HEK293 (cell line): ENCODE measurements at regions not wholly inside any gene's neighbourhood (a gene's known extent, or its start where the extent isn't known, plus 50 kb on each side); places are given as distances from the start of the nearest gene placed in this dataset.
A peak's percentile ranks its signal among the peaks of the same experiment; 100 is the strongest.

ENCODE experiments used
- CTCF ChIA-PET: fragments of 350-600 bp; formaldehyde crosslinking; extraction: SDS; loops from one replicate; lab custom pipeline; 2021; ENCODE audit warnings: antibody characterized with exemption; lab: Yijun Ruan, JAX
- POLR2A ChIA-PET: fragments of 300-600 bp; formaldehyde crosslinking; extraction: SDS; loops from one replicate; lab custom pipeline; 2020; ENCODE audit warnings: antibody characterized with exemption, inconsistent platforms; lab: Yijun Ruan, JAX
- H3K27ac ChIP-seq: fragments of 200-500 bp; sonication (Bioruptor generic); 2 replicates; pipeline ENCODE4 v1.5.1; 2014; ENCODE audit warnings: low read depth, low read length, control low read depth, inconsistent platforms; ENCODE audit errors: extremely low read depth
- H3K36me3 ChIP-seq, 2 experiments: fragments of 200-500 bp in 1 of 2; sonication (Bioruptor generic) in 1 of 2; 1 replicate in 1 of 2; 2 replicates in 1 of 2; pipeline ENCODE4 v1.5.1; 2014 to 2017; ENCODE audit warnings: inconsistent platforms in 2 of 2, low read length in 2 of 2; ENCODE audit not compliant: control insufficient read depth in 2 of 2, insufficient read depth in 1 of 2
- H3K4me1 ChIP-seq: fragments of 200-500 bp; sonication (Bioruptor generic); 2 replicates; pipeline ENCODE4 v1.5.1; 2014; ENCODE audit warnings: mild to moderate bottlenecking, low read length, inconsistent platforms; ENCODE audit not compliant: control insufficient read depth, insufficient read depth
- H3K4me3 ChIP-seq: 2 replicates; pipeline ENCODE4 v1.5.1; 2011; ENCODE audit warnings: low read depth, mild to moderate bottlenecking, control low read depth, low read length, moderate library complexity
- H3K9me3 ChIP-seq: fragments of 200-500 bp; sonication (Bioruptor generic); 2 replicates; pipeline ENCODE4 v1.5.1; 2014; ENCODE audit warnings: low read depth, low read length, inconsistent platforms; ENCODE audit not compliant: control insufficient read depth, insufficient read depth
- GLIS1 ChIP-seq: fragments of 450-650 bp; formaldehyde crosslinking; IDR thresholded peaks from 2 replicates; pipeline ENCODE4 v1.5.1; 2016; ENCODE audit warnings: missing biosample characterization, missing genetic modification characterization
- IKZF3 ChIP-seq: fragments of 450-650 bp; IDR thresholded peaks from 2 replicates; pipeline ENCODE4 v1.5.0; 2018; ENCODE audit warnings: missing biosample characterization, mild to moderate bottlenecking, missing genetic modification characterization, moderate library complexity
- SP7 ChIP-seq: fragments of 450-650 bp; formaldehyde crosslinking; IDR thresholded peaks from 2 replicates; pipeline ENCODE4 v1.5.1; 2016; ENCODE audit warnings: missing biosample characterization, missing genetic modification characterization
- WT1 ChIP-seq: fragments of 450-650 bp; formaldehyde crosslinking; IDR thresholded peaks from 2 replicates; pipeline ENCODE4 v1.5.1; 2016; ENCODE audit warnings: missing biosample characterization, missing genetic modification characterization
- YY2 ChIP-seq: fragments of 450-650 bp; formaldehyde crosslinking; IDR thresholded peaks from 2 replicates; pipeline ENCODE4 v1.5.1; 2016; ENCODE audit warnings: missing biosample characterization, missing genetic modification characterization
- ZBTB8A ChIP-seq: fragments of 450-650 bp; formaldehyde crosslinking; IDR thresholded peaks from 2 replicates; pipeline ENCODE4 v1.5.1; 2016; ENCODE audit warnings: missing biosample characterization, missing genetic modification characterization
- ZIC2 ChIP-seq: fragments of 450-650 bp; formaldehyde crosslinking; IDR thresholded peaks from 2 replicates; pipeline ENCODE4 v1.5.1; 2016; ENCODE audit warnings: missing biosample characterization, missing genetic modification characterization
- ZNF121 ChIP-seq: fragments of 450-650 bp; formaldehyde crosslinking; IDR thresholded peaks from 2 replicates; pipeline ENCODE4 v1.5.1; 2016; ENCODE audit warnings: missing biosample characterization, missing genetic modification characterization
- ZNF239 ChIP-seq: fragments of 450-650 bp; formaldehyde crosslinking; IDR thresholded peaks from 2 replicates; pipeline ENCODE4 v1.5.1; 2016; ENCODE audit warnings: missing biosample characterization, missing genetic modification characterization
- ZNF341 ChIP-seq: fragments of 450-650 bp; formaldehyde crosslinking; IDR thresholded peaks from 2 replicates; pipeline ENCODE4; 2016; ENCODE audit warnings: low read depth, missing biosample characterization, missing genetic modification characterization
- ZNF426 ChIP-seq: fragments of 450-650 bp; formaldehyde crosslinking; IDR thresholded peaks from 2 replicates; pipeline ENCODE4 v1.5.1; 2017; ENCODE audit warnings: missing biosample characterization, missing genetic modification characterization, mild to moderate bottlenecking, inconsistent platforms, moderate library complexity
- ZNF514 ChIP-seq: fragments of 450-650 bp; formaldehyde crosslinking; IDR thresholded peaks from 2 replicates; pipeline ENCODE4 v1.5.1; 2016; ENCODE audit warnings: missing biosample characterization, missing genetic modification characterization
- ZNF626 ChIP-seq: fragments of 450-650 bp; sonication (Bioruptor Pico); formaldehyde crosslinking; IDR thresholded peaks from 2 replicates; pipeline ENCODE4 v1.5.1; 2018; ENCODE audit warnings: missing biosample characterization, missing genetic modification characterization, inconsistent platforms
- ZNF768 ChIP-seq: fragments of 450-650 bp; formaldehyde crosslinking; IDR thresholded peaks from 2 replicates; pipeline ENCODE4 v1.5.1; 2018; ENCODE audit warnings: missing biosample characterization, mild to moderate bottlenecking, missing genetic modification characterization
- ZNF785 ChIP-seq: fragments of 450-650 bp; formaldehyde crosslinking; IDR thresholded peaks from 2 replicates; pipeline ENCODE4 v1.5.1; 2016; ENCODE audit warnings: missing biosample characterization, missing genetic modification characterization
- ZSCAN16 ChIP-seq: fragments of 450-650 bp; formaldehyde crosslinking; IDR thresholded peaks from 2 replicates; pipeline ENCODE4 v1.5.1; 2016; ENCODE audit warnings: missing biosample characterization, missing genetic modification characterization
- ZSCAN23 ChIP-seq: fragments of 450-650 bp; formaldehyde crosslinking; IDR thresholded peaks from 2 replicates; pipeline ENCODE4 v1.5.1; 2016; ENCODE audit warnings: missing biosample characterization, missing genetic modification characterization
- TF ChIP-seq, protein P1 (sequence below): fragments of 450-650 bp; formaldehyde crosslinking; IDR thresholded peaks from 2 replicates; pipeline ENCODE4 v1.5.1; 2017; ENCODE audit warnings: missing biosample characterization, missing genetic modification characterization
- TF ChIP-seq, protein P2 (sequence below): fragments of 450-650 bp; formaldehyde crosslinking; IDR thresholded peaks from 2 replicates; pipeline ENCODE4 v1.5.1; 2016; ENCODE audit warnings: missing biosample characterization, missing genetic modification characterization
- TF ChIP-seq, protein P3 (sequence below): fragments of 450-650 bp; formaldehyde crosslinking; IDR thresholded peaks from 2 replicates; pipeline ENCODE4 v1.5.1; 2017; ENCODE audit warnings: missing biosample characterization, mild to moderate bottlenecking, missing genetic modification characterization, moderate library complexity
- TF ChIP-seq, protein P4 (sequence below): fragments of 450-650 bp; formaldehyde crosslinking; IDR thresholded peaks from 2 replicates; pipeline ENCODE4 v1.5.1; 2016; ENCODE audit warnings: missing biosample characterization, missing genetic modification characterization, low read depth
- TF ChIP-seq, protein P5 (sequence below): fragments of 450-650 bp; formaldehyde crosslinking; IDR thresholded peaks from 2 replicates; pipeline ENCODE4 v1.5.1; 2016; ENCODE audit warnings: missing biosample characterization, missing genetic modification characterization
- TF ChIP-seq, protein P6 (sequence below): fragments of 450-650 bp; formaldehyde crosslinking; IDR thresholded peaks from 2 replicates; pipeline ENCODE4 v1.5.1; 2016; ENCODE audit warnings: missing biosample characterization, missing genetic modification characterization, borderline replicate concordance
- TF ChIP-seq, protein P7 (sequence below): fragments of 450-650 bp; formaldehyde crosslinking; IDR thresholded peaks from 2 replicates; pipeline ENCODE4 v1.5.1; 2016; ENCODE audit warnings: missing biosample characterization, missing genetic modification characterization

DNA sequence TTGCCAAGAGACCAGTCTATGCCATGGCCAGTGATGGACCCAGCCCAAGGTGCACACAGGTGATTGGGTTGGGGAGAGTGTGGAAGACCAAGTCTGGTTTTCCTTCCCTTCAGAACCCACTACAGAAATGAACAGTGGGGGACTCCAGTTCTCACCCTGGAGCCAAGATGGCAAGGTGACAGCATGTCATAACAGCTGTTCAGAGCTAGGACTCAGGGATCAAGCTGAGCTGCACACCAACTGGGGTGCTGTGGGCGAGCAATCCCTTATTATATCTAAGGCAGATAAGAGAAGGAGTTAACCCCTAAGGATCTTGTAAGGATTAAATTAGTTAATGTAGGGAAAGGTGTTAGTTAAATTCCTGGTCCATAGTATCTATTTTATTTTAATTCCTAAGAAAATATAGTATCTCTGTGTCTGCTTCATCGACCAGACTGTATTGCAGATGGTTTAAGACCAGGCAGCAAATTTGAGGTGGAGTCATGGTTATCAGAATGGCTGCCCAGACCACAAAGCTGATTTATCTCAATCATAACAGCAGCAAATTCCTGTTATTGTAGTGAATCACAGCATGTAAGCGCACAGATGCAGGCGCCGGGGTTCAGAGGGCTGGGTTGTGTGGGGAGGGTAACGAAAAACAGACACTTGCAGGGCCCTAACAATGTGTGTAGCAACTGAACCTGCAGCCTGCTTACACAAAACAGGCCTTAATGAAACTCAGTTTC, 208.7 kb upstream of the ZNF32 start:
- Histone ChIP-seq H3K27ac (no peak overlapping the region; the same call in 1 of the 2 replicates), H3K9me3 (no peaks in the 10 kb centered on the region), H3K36me3 (no peaks in the 10 kb centered on the region), H3K4me3 (no peak overlapping the region), H3K4me1 (peaks cover 7% of the 10 kb centered on the region; the same call in 1 of the 2 replicates)
- POLR2A ChIA-PET, result no interaction called here
- TF ChIP-seq, protein P1, sequence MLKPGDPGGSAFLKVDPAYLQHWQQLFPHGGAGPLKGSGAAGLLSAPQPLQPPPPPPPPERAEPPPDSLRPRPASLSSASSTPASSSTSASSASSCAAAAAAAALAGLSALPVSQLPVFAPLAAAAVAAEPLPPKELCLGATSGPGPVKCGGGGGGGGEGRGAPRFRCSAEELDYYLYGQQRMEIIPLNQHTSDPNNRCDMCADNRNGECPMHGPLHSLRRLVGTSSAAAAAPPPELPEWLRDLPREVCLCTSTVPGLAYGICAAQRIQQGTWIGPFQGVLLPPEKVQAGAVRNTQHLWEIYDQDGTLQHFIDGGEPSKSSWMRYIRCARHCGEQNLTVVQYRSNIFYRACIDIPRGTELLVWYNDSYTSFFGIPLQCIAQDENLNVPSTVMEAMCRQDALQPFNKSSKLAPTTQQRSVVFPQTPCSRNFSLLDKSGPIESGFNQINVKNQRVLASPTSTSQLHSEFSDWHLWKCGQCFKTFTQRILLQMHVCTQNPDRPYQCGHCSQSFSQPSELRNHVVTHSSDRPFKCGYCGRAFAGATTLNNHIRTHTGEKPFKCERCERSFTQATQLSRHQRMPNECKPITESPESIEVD (tag by site-specific recombination), result no peak
- TF ChIP-seq, protein P2, sequence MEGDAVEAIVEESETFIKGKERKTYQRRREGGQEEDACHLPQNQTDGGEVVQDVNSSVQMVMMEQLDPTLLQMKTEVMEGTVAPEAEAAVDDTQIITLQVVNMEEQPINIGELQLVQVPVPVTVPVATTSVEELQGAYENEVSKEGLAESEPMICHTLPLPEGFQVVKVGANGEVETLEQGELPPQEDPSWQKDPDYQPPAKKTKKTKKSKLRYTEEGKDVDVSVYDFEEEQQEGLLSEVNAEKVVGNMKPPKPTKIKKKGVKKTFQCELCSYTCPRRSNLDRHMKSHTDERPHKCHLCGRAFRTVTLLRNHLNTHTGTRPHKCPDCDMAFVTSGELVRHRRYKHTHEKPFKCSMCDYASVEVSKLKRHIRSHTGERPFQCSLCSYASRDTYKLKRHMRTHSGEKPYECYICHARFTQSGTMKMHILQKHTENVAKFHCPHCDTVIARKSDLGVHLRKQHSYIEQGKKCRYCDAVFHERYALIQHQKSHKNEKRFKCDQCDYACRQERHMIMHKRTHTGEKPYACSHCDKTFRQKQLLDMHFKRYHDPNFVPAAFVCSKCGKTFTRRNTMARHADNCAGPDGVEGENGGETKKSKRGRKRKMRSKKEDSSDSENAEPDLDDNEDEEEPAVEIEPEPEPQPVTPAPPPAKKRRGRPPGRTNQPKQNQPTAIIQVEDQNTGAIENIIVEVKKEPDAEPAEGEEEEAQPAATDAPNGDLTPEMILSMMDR (tag by site-specific recombination), result no peak
- TF ChIP-seq, protein P3, sequence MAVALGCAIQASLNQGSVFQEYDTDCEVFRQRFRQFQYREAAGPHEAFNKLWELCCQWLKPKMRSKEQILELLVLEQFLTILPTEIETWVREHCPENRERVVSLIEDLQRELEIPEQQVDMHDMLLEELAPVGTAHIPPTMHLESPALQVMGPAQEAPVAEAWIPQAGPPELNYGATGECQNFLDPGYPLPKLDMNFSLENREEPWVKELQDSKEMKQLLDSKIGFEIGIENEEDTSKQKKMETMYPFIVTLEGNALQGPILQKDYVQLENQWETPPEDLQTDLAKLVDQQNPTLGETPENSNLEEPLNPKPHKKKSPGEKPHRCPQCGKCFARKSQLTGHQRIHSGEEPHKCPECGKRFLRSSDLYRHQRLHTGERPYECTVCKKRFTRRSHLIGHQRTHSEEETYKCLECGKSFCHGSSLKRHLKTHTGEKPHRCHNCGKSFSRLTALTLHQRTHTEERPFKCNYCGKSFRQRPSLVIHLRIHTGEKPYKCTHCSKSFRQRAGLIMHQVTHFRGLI (tag by site-specific recombination), result no peak
- TF ChIP-seq WT1 (tag by site-specific recombination), result no peak
- no peak for TF ChIP-seq GLIS1
- no peak for TF ChIP-seq SP7 (tag by site-specific recombination)
- no peak for TF ChIP-seq IKZF3 (tag by site-specific recombination)
- no peak for TF ChIP-seq ZNF426
- TF ChIP-seq, protein P4, sequence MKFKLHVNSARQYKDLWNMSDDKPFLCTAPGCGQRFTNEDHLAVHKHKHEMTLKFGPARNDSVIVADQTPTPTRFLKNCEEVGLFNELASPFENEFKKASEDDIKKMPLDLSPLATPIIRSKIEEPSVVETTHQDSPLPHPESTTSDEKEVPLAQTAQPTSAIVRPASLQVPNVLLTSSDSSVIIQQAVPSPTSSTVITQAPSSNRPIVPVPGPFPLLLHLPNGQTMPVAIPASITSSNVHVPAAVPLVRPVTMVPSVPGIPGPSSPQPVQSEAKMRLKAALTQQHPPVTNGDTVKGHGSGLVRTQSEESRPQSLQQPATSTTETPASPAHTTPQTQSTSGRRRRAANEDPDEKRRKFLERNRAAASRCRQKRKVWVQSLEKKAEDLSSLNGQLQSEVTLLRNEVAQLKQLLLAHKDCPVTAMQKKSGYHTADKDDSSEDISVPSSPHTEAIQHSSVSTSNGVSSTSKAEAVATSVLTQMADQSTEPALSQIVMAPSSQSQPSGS (tag by site-specific recombination), result no peak
- TF ChIP-seq, protein P5, sequence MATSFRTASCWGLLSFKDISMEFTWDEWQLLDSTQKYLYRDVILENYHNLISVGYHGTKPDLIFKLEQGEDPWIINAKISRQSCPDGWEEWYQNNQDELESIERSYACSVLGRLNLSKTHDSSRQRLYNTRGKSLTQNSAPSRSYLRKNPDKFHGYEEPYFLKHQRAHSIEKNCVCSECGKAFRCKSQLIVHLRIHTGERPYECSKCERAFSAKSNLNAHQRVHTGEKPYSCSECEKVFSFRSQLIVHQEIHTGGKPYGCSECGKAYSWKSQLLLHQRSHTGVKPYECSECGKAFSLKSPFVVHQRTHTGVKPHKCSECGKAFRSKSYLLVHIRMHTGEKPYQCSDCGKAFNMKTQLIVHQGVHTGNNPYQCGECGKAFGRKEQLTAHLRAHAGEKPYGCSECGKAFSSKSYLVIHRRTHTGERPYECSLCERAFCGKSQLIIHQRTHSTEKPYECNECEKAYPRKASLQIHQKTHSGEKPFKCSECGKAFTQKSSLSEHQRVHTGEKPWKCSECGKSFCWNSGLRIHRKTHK, result no peak
- no peak for TF ChIP-seq ZNF239
- no peak for TF ChIP-seq ZNF626 (tag by site-specific recombination)
- TF ChIP-seq, protein P6, sequence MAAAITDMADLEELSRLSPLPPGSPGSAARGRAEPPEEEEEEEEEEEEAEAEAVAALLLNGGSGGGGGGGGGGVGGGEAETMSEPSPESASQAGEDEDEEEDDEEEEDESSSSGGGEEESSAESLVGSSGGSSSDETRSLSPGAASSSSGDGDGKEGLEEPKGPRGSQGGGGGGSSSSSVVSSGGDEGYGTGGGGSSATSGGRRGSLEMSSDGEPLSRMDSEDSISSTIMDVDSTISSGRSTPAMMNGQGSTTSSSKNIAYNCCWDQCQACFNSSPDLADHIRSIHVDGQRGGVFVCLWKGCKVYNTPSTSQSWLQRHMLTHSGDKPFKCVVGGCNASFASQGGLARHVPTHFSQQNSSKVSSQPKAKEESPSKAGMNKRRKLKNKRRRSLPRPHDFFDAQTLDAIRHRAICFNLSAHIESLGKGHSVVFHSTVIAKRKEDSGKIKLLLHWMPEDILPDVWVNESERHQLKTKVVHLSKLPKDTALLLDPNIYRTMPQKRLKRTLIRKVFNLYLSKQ (tag by site-specific recombination), result no peak
- TF ChIP-seq, protein P7, sequence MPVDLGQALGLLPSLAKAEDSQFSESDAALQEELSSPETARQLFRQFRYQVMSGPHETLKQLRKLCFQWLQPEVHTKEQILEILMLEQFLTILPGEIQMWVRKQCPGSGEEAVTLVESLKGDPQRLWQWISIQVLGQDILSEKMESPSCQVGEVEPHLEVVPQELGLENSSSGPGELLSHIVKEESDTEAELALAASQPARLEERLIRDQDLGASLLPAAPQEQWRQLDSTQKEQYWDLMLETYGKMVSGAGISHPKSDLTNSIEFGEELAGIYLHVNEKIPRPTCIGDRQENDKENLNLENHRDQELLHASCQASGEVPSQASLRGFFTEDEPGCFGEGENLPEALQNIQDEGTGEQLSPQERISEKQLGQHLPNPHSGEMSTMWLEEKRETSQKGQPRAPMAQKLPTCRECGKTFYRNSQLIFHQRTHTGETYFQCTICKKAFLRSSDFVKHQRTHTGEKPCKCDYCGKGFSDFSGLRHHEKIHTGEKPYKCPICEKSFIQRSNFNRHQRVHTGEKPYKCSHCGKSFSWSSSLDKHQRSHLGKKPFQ, result 0 out of 2 replicates have a peak, but pooled peaks have one; percentile 25
- no peak for TF ChIP-seq ZNF785 (tag by site-specific recombination)
- TF ChIP-seq ZNF341 (tag by site-specific recombination), result peak; percentile 46; the same call in 1 of the 2 replicates
- TF ChIP-seq ZSCAN23 (tag by site-specific recombination), result no peak
- 0 out of 2 replicates have a peak, but pooled peaks have one; percentile 42 for TF ChIP-seq ZIC2 (tag by site-specific recombination)
- TF ChIP-seq ZNF768 (tag by site-specific recombination), result no peak
- no peak for TF ChIP-seq ZNF514 (tag by site-specific recombination)
- no peak for TF ChIP-seq YY2
- no peak for TF ChIP-seq ZNF121 (tag by site-specific recombination)
- no peak for TF ChIP-seq ZBTB8A (tag by site-specific recombination)
- no peak for TF ChIP-seq ZSCAN16 (tag by site-specific recombination)
- CTCF ChIA-PET, result interaction anchor here (0.6 kb wide), 1 partner anchor 528 kb away, joined by 3 read pairs; no protein-coding TSS in a partner anchor
